NCI-H446 treated with DMSO at 0.1 percent for 48 hours (cell line): ENCODE measurements at regions not wholly inside any gene's neighbourhood (a gene's known extent, or its start where the extent isn't known, plus 50 kb on each side); places are given as distances from the start of the nearest gene placed in this dataset.

ENCODE experiments used
- DNase-seq: peaks from one replicate; lab custom pipeline; 2025; lab: John Stamatoyannopoulos, UW

DNA sequence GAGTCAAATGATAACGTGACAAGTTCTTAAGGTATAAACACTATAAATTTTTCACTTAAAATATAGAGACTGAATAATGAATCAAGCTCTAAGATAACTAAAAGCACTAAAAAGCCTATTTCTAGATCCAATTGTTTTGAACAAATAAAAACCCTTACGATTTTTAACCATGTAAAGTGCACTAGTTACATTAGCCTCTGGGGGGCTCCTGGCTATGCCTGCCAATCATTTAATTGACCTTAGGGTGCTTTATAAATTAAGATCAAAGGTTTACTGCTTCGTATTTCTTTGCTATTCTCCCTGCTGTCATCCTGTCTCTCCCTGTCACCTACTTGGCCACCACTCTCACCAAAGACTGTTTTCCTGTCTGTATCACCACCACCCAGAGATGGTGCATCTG lies 133.4 kb downstream of the ESM1 start:
- no peak for DNase-seq

DNA sequence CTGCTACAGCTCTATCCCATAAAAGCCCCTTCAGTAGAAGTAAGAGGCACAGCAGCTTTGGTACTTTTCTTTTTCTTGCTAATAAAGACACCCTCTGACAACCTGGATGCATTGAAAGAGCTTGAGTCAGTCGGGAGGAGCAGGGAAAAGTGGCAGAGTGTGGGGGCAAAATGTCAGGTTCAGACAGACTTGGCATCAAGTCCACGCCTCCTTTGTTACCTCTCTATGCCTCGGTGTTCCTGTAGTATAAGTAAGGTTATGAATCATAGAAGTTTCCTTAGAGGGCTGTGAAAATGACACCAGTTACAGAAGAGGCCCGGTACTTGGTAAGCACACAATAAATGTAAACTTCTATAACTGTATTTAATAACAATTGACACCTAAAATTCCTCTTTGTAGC lies 133.9 kb downstream of the ESM1 start:
- no peak for DNase-seq

DNA sequence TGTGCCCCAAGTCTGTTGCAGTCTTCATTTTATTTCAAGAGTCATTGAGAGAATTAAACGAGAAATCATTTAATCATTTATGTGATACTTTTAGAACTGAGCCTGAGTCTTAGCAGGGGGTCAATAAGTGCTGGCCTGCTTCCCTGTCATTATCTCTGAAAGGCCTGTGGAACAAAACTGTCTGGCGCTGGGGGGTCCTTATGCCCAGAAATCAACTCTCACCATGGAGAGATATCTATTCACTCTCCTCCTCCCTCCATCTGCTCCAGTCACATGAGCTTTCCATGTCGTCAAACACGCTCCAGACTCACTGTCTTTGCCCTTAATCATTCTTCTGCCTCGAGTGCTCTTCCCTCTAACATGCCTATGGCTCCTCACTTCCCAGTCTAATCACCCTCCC lies 136.8 kb downstream of the ESM1 start:
- DNase-seq: peak; percentile 5

DNA sequence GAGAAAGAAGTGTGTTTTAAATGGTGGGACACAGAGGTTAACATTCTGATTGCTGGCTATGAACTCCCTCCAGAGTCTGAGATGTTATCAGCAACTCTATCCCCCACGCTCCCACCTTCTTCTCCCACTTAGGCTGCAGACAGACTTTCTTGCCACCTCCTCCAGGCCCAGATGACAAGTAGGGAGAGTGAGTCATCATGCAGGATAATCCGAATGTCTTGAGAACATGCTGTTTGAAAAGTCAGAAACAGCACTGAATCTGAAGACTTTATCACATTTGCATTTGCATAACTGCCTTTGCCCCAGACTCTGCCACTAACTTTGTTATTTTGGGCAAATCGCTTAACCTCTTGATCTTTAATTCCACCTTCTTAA lies 139.8 kb downstream of the ESM1 start:
- no peak for DNase-seq

DNA sequence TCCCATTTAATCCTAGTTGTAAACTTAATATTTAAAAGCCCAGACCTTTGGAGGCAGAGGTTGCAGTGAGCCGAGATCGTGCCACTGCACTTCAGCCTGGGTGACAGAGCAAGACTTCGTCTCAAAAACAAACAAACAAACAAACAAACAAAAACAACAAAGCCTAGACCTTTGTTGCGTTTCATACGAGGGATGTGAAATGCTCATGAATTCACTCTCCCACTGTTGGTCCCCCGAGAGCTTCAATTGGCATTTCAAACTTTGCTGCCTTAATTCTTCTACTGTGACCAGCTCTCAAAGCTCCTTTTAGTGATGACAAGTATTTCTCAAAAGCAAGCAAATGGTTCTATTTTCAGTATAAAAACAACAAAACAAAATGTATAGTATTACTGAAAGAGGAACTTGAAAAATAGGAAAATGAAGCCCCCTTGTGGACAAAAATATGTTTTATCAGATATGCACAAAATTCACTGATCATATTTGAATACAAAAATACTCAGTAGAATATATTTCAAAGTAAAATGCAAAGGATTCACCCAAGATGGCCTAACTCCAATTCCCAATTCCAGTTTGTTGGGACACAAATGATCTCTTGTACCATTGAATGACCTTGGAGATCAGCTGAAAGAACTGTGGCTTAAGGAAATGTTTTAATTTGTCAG lies 140.4 kb downstream of the ESM1 start:
- no peak for DNase-seq

DNA sequence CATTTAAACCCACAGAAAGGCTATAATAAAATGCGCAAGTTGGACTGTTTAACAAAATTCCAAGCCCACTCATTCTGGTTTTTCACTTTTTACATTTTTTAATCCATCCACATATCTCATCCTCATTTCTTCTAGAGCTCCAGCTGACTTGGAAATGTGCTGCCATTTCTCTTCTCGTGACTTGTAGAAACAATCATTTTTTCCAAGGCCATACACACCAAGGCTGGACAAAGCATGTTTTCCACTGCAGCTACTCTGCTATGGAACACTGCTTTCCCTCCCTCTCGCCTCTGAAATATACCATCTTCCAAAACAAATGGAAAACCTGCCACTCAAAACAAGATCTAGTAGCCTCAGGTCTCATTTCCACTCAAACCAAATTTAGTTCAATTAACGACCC lies 141.1 kb downstream of the ESM1 start:
- DNase-seq: no peak

DNA sequence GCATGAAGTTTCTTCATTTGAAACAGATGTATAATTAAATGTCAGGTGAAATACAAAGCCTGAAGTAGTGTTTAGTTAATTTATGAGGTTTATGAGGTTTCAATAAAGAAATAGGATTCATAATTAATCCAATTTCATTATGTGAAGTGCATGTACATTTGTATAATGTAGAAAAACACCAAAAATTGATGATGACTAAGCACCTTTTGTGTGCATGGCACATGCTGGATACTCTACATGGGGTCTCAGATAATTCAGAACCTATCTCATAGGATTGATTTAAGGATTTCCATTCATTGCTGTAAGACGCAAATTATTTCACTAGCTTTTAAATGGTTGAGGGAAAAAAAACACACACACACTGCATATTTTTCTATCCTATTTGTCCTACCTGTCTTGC lies 143.9 kb downstream of the ESM1 start:
- DNase-seq: no peak

DNA sequence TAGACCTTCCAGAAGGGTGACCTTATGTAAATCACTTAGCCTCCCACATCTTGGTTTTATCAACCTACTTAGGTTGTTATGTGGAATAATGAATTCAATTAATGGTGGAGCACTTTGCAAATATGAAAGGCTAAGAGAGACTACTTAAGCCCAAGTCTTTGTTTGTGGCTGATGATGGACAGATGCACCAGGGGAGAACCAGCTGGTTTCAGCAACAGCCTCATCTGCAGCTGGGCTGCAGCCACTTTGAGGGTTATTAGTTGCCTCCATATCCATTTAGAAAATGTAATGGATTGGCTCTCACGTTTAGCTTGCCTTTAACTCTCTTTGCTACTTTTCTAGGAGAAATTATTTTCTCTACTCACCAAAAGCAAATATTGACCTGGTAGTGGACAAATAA lies 146.6 kb downstream of the ESM1 start:
- DNase-seq: no peak

DNA sequence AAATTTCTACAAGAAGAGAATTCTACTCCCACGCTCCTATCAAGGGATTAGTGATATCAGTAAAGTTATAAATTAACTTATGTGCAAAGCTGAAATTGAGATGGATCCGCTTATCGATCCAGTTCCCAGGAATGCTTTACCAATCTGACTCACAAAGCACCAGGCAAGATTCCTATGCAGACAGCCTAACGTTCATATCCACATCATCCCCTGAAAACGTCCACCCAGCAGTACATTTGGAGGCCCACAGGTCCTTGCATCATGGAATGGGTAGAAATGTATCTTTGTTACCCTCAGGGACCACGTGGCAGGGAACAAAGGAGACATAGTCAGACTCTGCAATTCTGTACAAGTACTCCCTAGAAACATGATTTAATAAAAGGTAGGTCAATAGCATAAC lies 147.4 kb downstream of the ESM1 start:
- DNase-seq: no peak

DNA sequence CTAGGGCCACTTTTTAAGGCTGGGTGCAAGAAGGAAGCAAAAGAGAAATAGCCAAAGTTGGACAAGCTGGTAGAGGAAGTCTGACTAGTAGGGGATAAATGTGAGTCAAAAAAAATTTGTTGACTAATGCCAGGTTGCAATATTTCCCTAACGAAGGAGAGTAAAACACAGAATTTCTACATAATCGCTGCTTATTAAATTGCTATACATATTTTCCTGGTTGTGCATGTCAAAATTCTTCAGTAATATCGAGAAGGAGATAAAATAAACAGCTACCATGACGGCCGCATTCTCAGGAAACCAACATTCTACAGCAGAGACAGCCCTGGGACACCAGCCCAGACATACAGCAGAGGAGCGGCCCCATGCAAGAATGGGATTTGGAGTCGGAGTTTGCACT lies 148.3 kb downstream of the ESM1 start:
- no peak for DNase-seq

DNA sequence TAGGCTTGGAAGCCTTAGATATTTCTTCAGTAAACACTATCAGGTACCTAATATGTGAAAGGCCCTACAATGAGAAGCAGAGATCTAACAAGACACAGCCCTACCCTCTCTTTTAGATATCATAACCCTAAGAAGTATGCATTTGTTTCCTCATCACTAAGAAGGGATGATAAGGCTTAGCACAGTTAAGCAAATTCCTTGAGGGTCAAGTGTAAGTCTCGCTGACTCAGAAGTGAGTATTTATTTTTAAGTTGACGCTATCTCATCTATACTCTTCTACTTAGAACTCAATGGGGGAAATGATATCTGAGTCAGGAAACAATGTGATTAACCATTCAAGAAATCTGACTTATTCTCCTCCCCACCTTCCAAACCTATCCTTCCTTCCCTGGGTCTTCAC lies 149.7 kb downstream of the ESM1 start:
- DNase-seq: no peak

DNA sequence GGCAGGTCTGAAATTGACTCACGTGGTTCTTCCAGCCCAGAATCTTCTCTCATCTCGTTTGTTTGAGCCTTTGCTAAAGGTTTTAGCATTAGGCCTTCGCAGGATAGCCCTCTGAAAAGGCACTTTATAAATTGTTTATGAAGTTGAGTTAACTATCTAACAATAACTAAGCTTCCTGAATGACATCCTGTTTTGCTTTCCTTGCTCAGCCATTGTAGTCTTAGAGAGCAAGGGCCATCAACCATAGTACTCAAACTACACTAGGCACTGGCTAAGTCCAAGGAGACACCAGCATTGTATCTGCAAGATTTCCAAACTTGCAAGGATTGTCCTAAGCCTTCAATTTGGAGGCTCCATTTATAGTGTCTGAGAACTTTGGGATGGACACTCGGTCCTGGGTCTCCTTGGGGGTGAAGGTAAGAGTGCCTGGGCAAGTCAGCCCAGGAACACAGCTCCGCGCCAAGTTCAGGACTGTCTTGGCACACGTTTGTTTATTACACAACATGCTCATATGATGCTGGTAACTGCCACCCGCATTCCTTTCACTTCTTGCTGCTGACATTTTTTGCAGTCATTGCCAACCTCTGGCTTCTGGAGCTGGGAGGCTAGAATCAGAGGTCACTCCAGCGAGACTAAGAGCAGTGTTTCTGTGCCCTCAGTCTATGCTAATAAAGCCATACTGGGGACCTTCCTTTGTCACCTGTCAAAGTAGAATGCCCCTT lies 151.1 kb downstream of the ESM1 start:
- DNase-seq: no peak

DNA sequence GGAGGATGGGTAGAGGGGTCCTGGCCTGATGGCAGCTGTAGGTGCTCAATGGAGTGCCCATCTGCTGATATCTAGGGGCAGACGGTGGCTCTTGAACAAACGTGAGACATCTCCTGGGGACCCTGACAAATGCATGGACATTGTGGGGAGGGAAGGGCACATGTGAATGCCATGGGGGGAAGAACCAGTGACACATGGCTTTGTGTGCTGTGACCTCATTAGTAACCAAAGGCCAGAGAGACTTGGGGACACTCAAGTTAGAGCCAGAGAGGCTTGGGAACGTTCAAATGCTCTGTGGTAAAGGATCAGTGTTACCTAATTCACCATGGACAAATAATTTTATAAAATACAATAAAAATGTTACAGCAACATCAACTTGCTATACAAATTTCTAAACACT lies 151.8 kb downstream of the ESM1 start:
- no peak for DNase-seq

DNA sequence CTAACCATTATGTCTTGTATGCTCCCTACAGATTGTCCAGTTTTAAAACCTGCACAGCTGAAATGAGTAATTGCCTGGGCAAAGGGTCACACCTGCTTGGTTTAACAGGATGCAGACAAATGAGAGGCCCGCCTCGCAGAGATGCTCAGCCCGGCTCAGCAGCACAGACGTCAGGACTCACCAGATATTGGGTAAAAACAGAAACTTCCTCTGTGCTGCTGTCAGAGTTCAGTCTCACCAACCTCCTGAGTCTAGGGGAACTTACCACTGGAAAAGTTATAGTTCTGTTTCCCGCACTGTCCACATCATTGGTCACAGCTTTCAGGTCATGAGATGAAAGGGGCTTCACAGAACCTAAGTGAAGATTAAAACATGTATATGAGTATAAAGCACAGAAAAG lies 152.5 kb downstream of the ESM1 start:
- DNase-seq: no peak

DNA sequence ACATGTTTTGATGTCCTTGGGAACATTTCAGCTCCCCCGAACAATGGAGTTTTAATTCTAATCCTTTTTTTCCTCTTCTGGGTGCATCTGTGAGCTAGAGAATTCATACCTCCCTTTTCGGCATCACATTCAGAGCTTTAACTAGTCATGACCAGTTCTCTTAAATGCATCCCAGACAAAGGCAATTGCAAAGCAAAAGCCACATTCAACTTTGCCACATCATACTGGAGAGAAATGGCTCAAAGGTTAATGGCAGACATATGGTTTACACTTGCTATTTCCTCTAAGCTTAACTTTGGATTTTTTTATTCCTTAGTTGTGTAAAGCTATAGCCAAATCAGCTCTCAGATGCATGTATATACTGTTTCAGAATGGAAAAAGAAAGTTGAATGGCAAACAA lies 153.3 kb downstream of the ESM1 start:
- no peak for DNase-seq

DNA sequence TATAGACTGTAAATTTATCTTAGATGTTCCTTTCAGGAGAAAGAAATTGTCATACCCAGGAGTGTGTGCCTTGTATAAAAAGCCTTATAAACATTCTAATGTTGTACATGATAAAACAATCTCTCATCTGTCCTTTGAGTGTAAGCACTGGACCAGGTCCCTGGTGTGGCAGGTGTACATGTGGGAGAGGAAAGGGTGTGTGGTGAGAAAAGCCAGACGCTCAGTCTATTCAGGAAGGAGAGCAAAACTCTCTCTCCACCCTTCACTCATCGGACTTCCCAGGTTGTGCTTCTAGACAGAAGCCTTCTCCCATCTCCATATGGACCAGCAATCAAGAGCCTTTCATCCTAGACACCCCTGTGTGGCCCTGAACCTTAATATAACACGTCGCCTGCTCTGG lies 154.2 kb downstream of the ESM1 start:
- no peak for DNase-seq

DNA sequence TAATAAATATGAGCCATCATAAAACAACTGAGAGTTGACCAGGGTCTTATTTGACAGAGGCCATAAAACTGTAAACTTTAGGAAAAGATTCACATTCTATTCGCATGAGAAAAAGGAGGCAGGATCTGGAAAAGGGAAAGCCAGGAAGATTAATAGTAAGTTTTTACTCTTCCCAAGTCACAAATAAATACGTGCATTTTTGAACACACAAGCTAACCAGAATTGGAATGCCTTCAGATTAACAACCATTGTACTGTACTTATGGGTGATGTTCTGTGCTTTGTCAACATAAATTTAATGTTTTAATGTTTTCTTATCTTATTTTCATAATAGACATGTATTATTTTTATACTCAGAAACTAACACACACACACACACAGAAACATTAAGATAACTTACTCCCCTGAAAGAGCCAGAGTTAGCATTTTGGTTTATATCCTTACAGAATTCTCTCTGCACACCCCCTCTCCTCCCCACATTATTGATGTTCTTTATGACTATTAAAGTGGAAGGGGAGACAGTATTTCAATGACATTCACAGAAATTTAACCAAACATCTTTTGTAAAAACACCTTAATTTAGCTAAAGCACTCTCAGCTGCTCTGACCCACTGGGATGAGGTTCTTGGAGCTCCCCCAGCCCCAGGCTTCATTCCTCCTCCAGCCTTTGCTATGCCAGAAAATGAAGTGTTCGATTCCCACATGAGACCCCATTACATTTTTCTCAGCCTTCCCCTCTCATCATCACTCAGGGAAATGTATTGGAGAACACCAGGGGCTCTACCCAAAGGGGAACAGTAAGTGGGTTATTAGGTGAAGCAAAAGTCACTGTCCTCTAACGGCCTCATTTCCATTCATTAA lies 155.5 kb downstream of the ESM1 start:
- DNase-seq: no peak

DNA sequence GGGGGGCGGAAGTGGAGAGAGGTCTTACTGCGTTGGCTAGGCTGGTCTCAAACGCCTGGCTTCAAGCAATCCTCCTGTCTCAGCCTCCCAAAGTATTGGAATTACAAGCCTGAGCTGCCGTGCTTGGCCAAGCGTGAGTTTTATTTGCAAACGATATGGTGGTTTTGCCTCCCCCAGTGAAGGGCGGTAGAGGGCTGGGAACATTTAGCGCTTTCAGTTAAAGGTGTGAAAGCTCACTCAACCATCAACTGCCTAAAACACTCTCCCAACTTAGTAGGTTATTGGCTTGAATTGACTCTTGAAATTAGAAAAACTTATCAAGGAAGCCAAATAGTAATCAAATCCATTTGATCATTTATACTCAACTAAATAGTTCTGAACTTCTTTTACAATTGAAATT lies 156.3 kb downstream of the ESM1 start:
- DNase-seq: no peak

DNA sequence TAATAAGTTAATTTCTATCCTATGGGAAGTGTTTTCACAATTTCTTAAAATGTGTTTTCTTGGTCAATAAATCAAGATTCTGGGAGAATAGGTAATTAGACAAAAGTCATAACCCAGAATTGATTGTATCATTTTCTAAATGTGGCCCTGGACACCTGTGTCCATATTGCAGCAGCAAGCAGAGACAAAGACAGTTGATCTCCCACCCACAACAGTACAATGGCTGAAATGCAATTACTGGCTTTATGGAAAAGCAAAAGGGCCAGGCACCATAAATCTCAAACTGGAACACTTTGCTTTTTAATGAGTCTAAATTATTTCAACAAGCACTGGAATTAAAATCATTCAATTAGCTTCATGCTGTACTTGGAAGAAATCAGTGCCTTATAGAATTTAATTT lies 157.2 kb downstream of the ESM1 start:
- DNase-seq: no peak

DNA sequence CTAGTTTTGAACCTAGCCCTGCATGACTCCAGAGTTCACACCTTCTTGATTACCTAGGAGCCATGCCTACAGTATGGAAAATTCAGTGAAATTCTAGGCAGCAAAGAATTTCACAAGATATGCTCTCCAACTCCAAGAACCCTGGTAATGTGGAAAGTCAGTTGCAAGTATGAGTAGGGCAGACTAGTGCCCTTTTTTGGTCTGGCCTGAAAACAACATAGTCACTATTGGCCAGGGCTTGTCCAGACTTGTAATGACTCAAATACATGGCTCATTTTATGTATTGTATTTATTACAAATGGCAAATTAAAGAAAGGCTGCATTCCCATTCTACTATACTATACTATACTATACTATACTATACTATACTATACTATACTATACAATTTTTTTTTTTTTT lies 160.4 kb downstream of the ESM1 start:
- DNase-seq: no peak

DNA sequence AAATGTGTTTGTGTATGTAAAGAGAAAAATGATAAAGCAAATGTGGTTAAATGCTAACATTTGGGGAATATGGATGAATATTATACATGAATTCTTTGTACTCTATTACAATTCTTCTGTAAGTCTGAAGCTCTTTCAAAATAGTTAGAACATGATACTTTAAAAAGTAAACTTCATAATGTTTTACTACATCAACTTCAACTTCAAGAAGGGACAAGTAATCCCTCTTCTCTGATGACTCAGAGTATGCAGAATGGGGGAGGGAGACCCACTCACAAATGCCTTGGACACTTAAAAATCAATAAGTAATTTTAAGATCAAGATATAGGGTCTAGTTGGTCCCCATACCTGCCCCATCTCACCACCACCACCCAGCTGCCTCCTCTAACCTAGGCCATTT lies 162.4 kb downstream of the ESM1 start:
- no peak for DNase-seq

DNA sequence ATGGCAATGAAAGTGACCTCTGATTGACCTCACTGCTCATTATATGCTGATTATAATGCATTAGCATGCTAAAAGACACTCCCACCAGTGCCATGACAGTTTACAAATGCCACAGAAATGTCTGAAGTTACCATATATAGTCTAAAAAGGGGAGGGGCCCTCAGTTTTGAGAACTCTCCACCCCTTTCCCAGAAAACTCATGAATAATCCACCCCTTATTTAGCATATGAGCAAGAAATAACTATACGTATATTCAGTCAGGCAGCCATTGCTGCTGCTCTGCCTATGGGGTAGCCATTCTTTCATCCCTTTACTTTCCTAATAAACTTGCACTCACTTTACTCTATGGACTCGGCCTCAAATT lies 163.1 kb downstream of the ESM1 start:
- DNase-seq: no peak
